Tibial artery (tissue), 4 donors: ENCODE measurements at regions not wholly inside any gene's neighbourhood (a gene's known extent, or its start where the extent isn't known, plus 50 kb on each side); places are given as distances from the start of the nearest gene placed in this dataset.

Source experiments
- DNase-seq, 2 donors: peaks; one replicate each; pipeline ENCODE4 v3.0.0-alpha.2; 2019
- H3K27ac ChIP-seq, 2 donors: fragments of 200-600 bp; sonication (generic) in 1 of 2; 1 replicate in 1 of 2; 2 replicates in 1 of 2; pipeline ENCODE4 v1.5.1; 2018 to 2019; ENCODE audit warnings: mild to moderate bottlenecking in 1 of 2
- H3K27me3 ChIP-seq, 2 donors: fragments of 200-600 bp; sonication (generic) in 1 of 2; one replicate each; pipeline versions ENCODE4 v1.5.1 to v1.6.0; 2016 to 2019
- H3K36me3 ChIP-seq, 3 donors: fragments of 200-600 bp; sonication (generic) in 2 of 3; one replicate each; pipeline ENCODE4 v1.5.1; 2016 to 2019; ENCODE audit warnings: mild to moderate bottlenecking in 2 of 3
- H3K4me1 ChIP-seq, 4 donors: fragments of 200-600 bp; sonication (generic) in 2 of 4; 1 replicate in 3 of 4; 2 replicates in 1 of 4; pipeline ENCODE4 v1.5.1; 2016 to 2019
- H3K4me3 ChIP-seq, 2 donors: fragments of 200-600 bp; sonication (generic) in 1 of 2; 1 replicate in 1 of 2; 2 replicates in 1 of 2; pipeline ENCODE4 v1.5.1; 2018 to 2019; ENCODE audit warnings: mild to moderate bottlenecking in 2 of 2
- H3K9me3 ChIP-seq, 3 donors: fragments of 200-600 bp; sonication (generic) in 1 of 3; one replicate each; pipeline ENCODE4 v1.5.1; 2016 to 2019
- CTCF ChIP-seq, 2 experiments: fragments of 200-600 bp in 1 of 2; fragments of 450-650 bp in 1 of 2; IDR thresholded peaks; one replicate each; pipeline ENCODE4 v1.5.1; 2017 to 2019; ENCODE audit warnings: antibody characterized with exemption in 2 of 2, mild to moderate bottlenecking in 1 of 2, moderate library complexity in 1 of 2
- intact Hi-C: fragments of 100-400 bp; cut with DNase I; formaldehyde crosslinking; loops from one replicate; pipeline ENCODE4 v1.15.0; 2023; ENCODE audit warnings: low total_unique reads

GRCh38 chr3:80543154-80543553 lies 775.4 kb upstream of the ROBO1 start:
- Histone ChIP-seq H3K27ac (no peak overlapping the region), H3K4me1 (no peaks in the 10 kb centered on the region), H3K36me3 (no peaks in the 10 kb centered on the region), H3K4me3 (no peak overlapping the region), H3K9me3 (no peaks in the 10 kb centered on the region), H3K27me3 (no peaks in the 10 kb centered on the region)
- no peak for DNase-seq
- no peak for TF ChIP-seq CTCF (IDR thresholded peaks at IDR 0.05)
- intact Hi-C loops, result no loop called here

- Histone ChIP-seq H3K9me3 (no peaks in the 10 kb centered on the region), H3K4me3 (no peak overlapping the region), H3K4me1 (no peaks in the 10 kb centered on the region), H3K36me3 (no peaks in the 10 kb centered on the region), H3K27me3 (no peaks in the 10 kb centered on the region), H3K27ac (no peak overlapping the region)
- TF ChIP-seq CTCF (IDR thresholded peaks at IDR 0.05), result no peak
- intact Hi-C loops, result no loop called here
- no peak for DNase-seq
Observed at GRCh38 chr3:80542456-80542855, 774.7 kb upstream of the ROBO1 start.

- no peaks in the 10 kb centered on the region for H3K9me3 ChIP-seq
Observed at GRCh38 chr3:80537680-80538079, 769.9 kb upstream of the ROBO1 start.

GRCh38 chr3:80535286-80535685 lies 767.5 kb upstream of the ROBO1 start:
- Histone ChIP-seq H3K4me1 (no peaks in the 10 kb centered on the region), H3K27ac (no peak overlapping the region), H3K36me3 (no peaks in the 10 kb centered on the region), H3K27me3 (no peaks in the 10 kb centered on the region), H3K4me3 (no peak overlapping the region), H3K9me3 (no peaks in the 10 kb centered on the region)
- no peak for DNase-seq
- no peak for TF ChIP-seq CTCF (IDR thresholded peaks at IDR 0.05)
- intact Hi-C loops, result no loop called here

More at GRCh38 chr3:80537680-80538079, 769.9 kb upstream of the ROBO1 start:
- H3K4me3 ChIP-seq, result no peak overlapping the region
- no peak for TF ChIP-seq CTCF (IDR thresholded peaks at IDR 0.05)
- H3K4me1 ChIP-seq, result no peaks in the 10 kb centered on the region
- no peak for DNase-seq
- intact Hi-C loops, result no loop called here
- H3K27ac ChIP-seq, result no peak overlapping the region
- H3K27me3 ChIP-seq, result no peaks in the 10 kb centered on the region
- no peaks in the 10 kb centered on the region for H3K36me3 ChIP-seq

- intact Hi-C loops, result no loop called here
- Histone ChIP-seq H3K27ac (no peak overlapping the region), H3K27me3 (no peaks in the 10 kb centered on the region), H3K4me3 (no peak overlapping the region), H3K9me3 (no peaks in the 10 kb centered on the region), H3K4me1 (no peaks in the 10 kb centered on the region), H3K36me3 (no peaks in the 10 kb centered on the region)
- DNase-seq, result no peak
- TF ChIP-seq CTCF (IDR thresholded peaks at IDR 0.05), result no peak
Observed at GRCh38 chr3:80533553-80533952, 765.8 kb upstream of the ROBO1 start.

GRCh38 chr3:80526153-80526552 lies 758.4 kb upstream of the ROBO1 start:
- no peaks in the 10 kb centered on the region for H3K36me3 ChIP-seq
- no peak overlapping the region for H3K27ac ChIP-seq
- H3K9me3 ChIP-seq, result peaks cover 0 to 2% (median 0%) of the 10 kb centered on the region in 3 donors
- no peak overlapping the region for H3K4me3 ChIP-seq
- intact Hi-C loops, result no loop called here
- no peaks in the 10 kb centered on the region for H3K27me3 ChIP-seq
- H3K4me1 ChIP-seq, result no peaks in the 10 kb centered on the region
- DNase-seq, result no peak
- TF ChIP-seq CTCF (IDR thresholded peaks at IDR 0.05), result no peak
